ENCODE measurements at regions not wholly inside any gene's neighbourhood (a gene's known extent, or its start where the extent isn't known, plus 50 kb on each side); places are given as distances from the start of the nearest gene placed in this dataset.

- in situ Hi-C loops (cut with HindIII; ENCODE audit: low pct_unique_long_range_greater_than_20kb, low sequenced_read_pairs), result no loop called here
- no peak for DNase-seq (ENCODE audit: low read depth)
These were observed 52.4 kb upstream of the GNAI1 start for GRCh38 chr7:80082213-80082612.

GRCh38 chr7:80078886-80079285, 55.7 kb upstream of the GNAI1 start:
- in situ Hi-C loops (cut with HindIII; ENCODE audit: low pct_unique_long_range_greater_than_20kb, low sequenced_read_pairs), result no loop called here

GRCh38 chr7:80078159-80078731, 56.4 kb upstream of the GNAI1 start:
- in situ Hi-C loops (cut with HindIII; ENCODE audit: low pct_unique_long_range_greater_than_20kb, low sequenced_read_pairs), result no loop called here
- DNase-seq (ENCODE audit: low read depth), result no peak

More at GRCh38 chr7:80078886-80079285, 55.7 kb upstream of the GNAI1 start:
- no peak for DNase-seq (ENCODE audit: low read depth)

GRCh38 chr7:80070391-80070790, 64.2 kb upstream of the GNAI1 start:
- in situ Hi-C loops (cut with HindIII; ENCODE audit: low pct_unique_long_range_greater_than_20kb, low sequenced_read_pairs), result no loop called here
- DNase-seq (ENCODE audit: low read depth), result no peak

- in situ Hi-C loops (cut with HindIII; ENCODE audit: low pct_unique_long_range_greater_than_20kb, low sequenced_read_pairs), result no loop called here
- DNase-seq (ENCODE audit: low read depth), result no peak
These were observed 68.0 kb upstream of the GNAI1 start for GRCh38 chr7:80066639-80067038.

GRCh38 chr7:80063834-80064233, 70.8 kb upstream of the GNAI1 start:
- in situ Hi-C loops (cut with HindIII; ENCODE audit: low pct_unique_long_range_greater_than_20kb, low sequenced_read_pairs), result no loop called here
- DNase-seq (ENCODE audit: low read depth), result no peak

- in situ Hi-C loops (cut with HindIII; ENCODE audit: low pct_unique_long_range_greater_than_20kb, low sequenced_read_pairs), result no loop called here
- peak; percentile 26 for DNase-seq (ENCODE audit: low read depth)
These were observed 74.3 kb upstream of the GNAI1 start for GRCh38 chr7:80060218-80060806.

- no peak for DNase-seq (ENCODE audit: low read depth)
- in situ Hi-C loops (cut with HindIII; ENCODE audit: low pct_unique_long_range_greater_than_20kb, low sequenced_read_pairs), result no loop called here
These were observed 77.1 kb upstream of the GNAI1 start for GRCh38 chr7:80057488-80057887.

GRCh38 chr7:80054356-80054755, 80.3 kb upstream of the GNAI1 start:
- in situ Hi-C loops (cut with HindIII; ENCODE audit: low pct_unique_long_range_greater_than_20kb, low sequenced_read_pairs), result no loop called here
- no peak for DNase-seq (ENCODE audit: low read depth)

- DNase-seq (ENCODE audit: low read depth), result no peak
- in situ Hi-C loops (cut with HindIII; ENCODE audit: low pct_unique_long_range_greater_than_20kb, low sequenced_read_pairs), result no loop called here
These were observed 81.5 kb upstream of the GNAI1 start for GRCh38 chr7:80053124-80053523.

GRCh38 chr7:80047856-80048459, 86.7 kb upstream of the GNAI1 start:
- no peak for DNase-seq (ENCODE audit: low read depth)
- in situ Hi-C loops (cut with HindIII; ENCODE audit: low pct_unique_long_range_greater_than_20kb, low sequenced_read_pairs), result no loop called here

- in situ Hi-C loops (cut with HindIII; ENCODE audit: low pct_unique_long_range_greater_than_20kb, low sequenced_read_pairs), result no loop called here
- no peak for DNase-seq (ENCODE audit: low read depth)
These were observed 87.6 kb upstream of the GNAI1 start for GRCh38 chr7:80047032-80047431.

- no peak for DNase-seq (ENCODE audit: low read depth)
- in situ Hi-C loops (cut with HindIII; ENCODE audit: low pct_unique_long_range_greater_than_20kb, low sequenced_read_pairs), result no loop called here
These were observed 89.8 kb upstream of the GNAI1 start for GRCh38 chr7:80044796-80045195.

GRCh38 chr7:80040752-80041151, 93.9 kb upstream of the GNAI1 start:
- in situ Hi-C loops (cut with HindIII; ENCODE audit: low pct_unique_long_range_greater_than_20kb, low sequenced_read_pairs), result no loop called here
- DNase-seq (ENCODE audit: low read depth), result no peak

GRCh38 chr7:80040335-80040734, 94.3 kb upstream of the GNAI1 start:
- no peak for DNase-seq (ENCODE audit: low read depth)
- in situ Hi-C loops (cut with HindIII; ENCODE audit: low pct_unique_long_range_greater_than_20kb, low sequenced_read_pairs), result no loop called here

GRCh38 chr7:80039251-80039884, 95.3 kb upstream of the GNAI1 start:
- no peak for DNase-seq (ENCODE audit: low read depth)
- in situ Hi-C loops (cut with HindIII; ENCODE audit: low pct_unique_long_range_greater_than_20kb, low sequenced_read_pairs), result no loop called here

GRCh38 chr7:80037689-80038088, 96.9 kb upstream of the GNAI1 start:
- DNase-seq (ENCODE audit: low read depth), result no peak
- in situ Hi-C loops (cut with HindIII; ENCODE audit: low pct_unique_long_range_greater_than_20kb, low sequenced_read_pairs), result no loop called here

GRCh38 chr7:80036107-80036506, 98.5 kb upstream of the GNAI1 start:
- no peak for DNase-seq (ENCODE audit: low read depth)
- in situ Hi-C loops (cut with HindIII; ENCODE audit: low pct_unique_long_range_greater_than_20kb, low sequenced_read_pairs), result no loop called here

- no peak for DNase-seq (ENCODE audit: low read depth)
- in situ Hi-C loops (cut with HindIII; ENCODE audit: low pct_unique_long_range_greater_than_20kb, low sequenced_read_pairs), result no loop called here
These were observed 105.9 kb upstream of the GNAI1 start for GRCh38 chr7:80028717-80029116.
